SK-N-SH treated with all-trans-retinoic acid at 6 μM for 48 hours (cell line): ENCODE measurements at regions not wholly inside any gene's neighbourhood (a gene's known extent, or its start where the extent isn't known, plus 50 kb on each side); places are given as distances from the start of the nearest gene placed in this dataset.

Source experiments
- ATAC-seq: fragments of 200-7000 bp; cut with Tn5 transposase; 3 replicates; pipeline ENCODE4 v1.9.1; 2020; ENCODE audit warnings: mild to moderate bottlenecking, moderate library complexity
- ARNTL ChIP-seq: fragments of 450-650 bp; formaldehyde crosslinking; IDR thresholded peaks from 2 replicates; pipeline ENCODE4 v1.5.0; 2020; ENCODE audit warnings: low read depth, mild to moderate bottlenecking, moderate library complexity, borderline replicate concordance
- BACH2 ChIP-seq: fragments of 250-450 bp; sonication (Bioruptor Pico); IDR thresholded peaks from 2 replicates; pipeline ENCODE4 v1.9.0; 2021; ENCODE audit warnings: mild to moderate bottlenecking, borderline replicate concordance
- CSDC2 ChIP-seq: fragments of 250-450 bp; sonication (Bioruptor Pico); IDR thresholded peaks from 2 replicates; pipeline ENCODE4 v1.5.0; 2020; ENCODE audit warnings: mild to moderate bottlenecking, moderate library complexity
- ESRRG ChIP-seq: fragments of 250-450 bp; sonication (Bioruptor Pico); IDR thresholded peaks from 2 replicates; pipeline ENCODE4 v1.6.1; 2021; ENCODE audit warnings: mild to moderate bottlenecking
- GLIS3 ChIP-seq: fragments of 250-450 bp; sonication (Bioruptor Pico); IDR thresholded peaks from 2 replicates; pipeline ENCODE4 v1.5.0; 2020; ENCODE audit warnings: mild to moderate bottlenecking, moderate library complexity
- OSR1 ChIP-seq: fragments of 250-450 bp; sonication (Bioruptor Pico); IDR thresholded peaks from 2 replicates; pipeline ENCODE4 v1.8.0; 2022; ENCODE audit warnings: moderate library complexity, mild to moderate bottlenecking, inconsistent platforms
- PPARA ChIP-seq: fragments of 250-450 bp; sonication (Bioruptor Pico); IDR thresholded peaks from 2 replicates; pipeline ENCODE4 v1.5.0; 2020; ENCODE audit warnings: mild to moderate bottlenecking, borderline replicate concordance
- RARB ChIP-seq: fragments of 250-450 bp; sonication (Bioruptor Pico); IDR thresholded peaks from 2 replicates; pipeline ENCODE4 v1.8.0; 2021; ENCODE audit warnings: mild to moderate bottlenecking, moderate library complexity
- TCF4 ChIP-seq: fragments of 250-450 bp; sonication (Bioruptor Pico); IDR thresholded peaks from 2 replicates; pipeline ENCODE4 v1.8.0; 2021; ENCODE audit warnings: mild to moderate bottlenecking, moderate library complexity, borderline replicate concordance
- TOX ChIP-seq: fragments of 250-450 bp; sonication (Bioruptor Pico); IDR thresholded peaks from 2 replicates; pipeline ENCODE4 v1.8.0; 2021; ENCODE audit warnings: mild to moderate bottlenecking, moderate library complexity, borderline replicate concordance
- ZC3H10 ChIP-seq: fragments of 250-450 bp; sonication (Bioruptor Pico); IDR thresholded peaks from 2 replicates; pipeline ENCODE4 v1.5.1; 2021; ENCODE audit warnings: mild to moderate bottlenecking, moderate library complexity
- ZFP3 ChIP-seq: fragments of 250-450 bp; sonication (Bioruptor Pico); IDR thresholded peaks from 2 replicates; pipeline ENCODE4 v1.5.0; 2020; ENCODE audit warnings: mild to moderate bottlenecking, moderate library complexity
- ZFP30 ChIP-seq: fragments of 450-650 bp; formaldehyde crosslinking; IDR thresholded peaks from 2 replicates; pipeline ENCODE4 v1.5.0; 2022; ENCODE audit warnings: mild to moderate bottlenecking, moderate library complexity
- ZNF565 ChIP-seq: fragments of 450-650 bp; formaldehyde crosslinking; conservative IDR thresholded peaks from 2 replicates; pipeline ENCODE4 v1.5.0; 2020; ENCODE audit warnings: low read depth, mild to moderate bottlenecking, moderate library complexity
- ZNF70 ChIP-seq: fragments of 450-650 bp; formaldehyde crosslinking; IDR thresholded peaks from 2 replicates; pipeline ENCODE4 v1.5.0; 2020; ENCODE audit warnings: mild to moderate bottlenecking, moderate library complexity
- ZNF8 ChIP-seq: fragments of 450-650 bp; formaldehyde crosslinking; IDR thresholded peaks from 2 replicates; pipeline ENCODE4 v1.5.0; 2020; ENCODE audit warnings: mild to moderate bottlenecking, moderate library complexity
- TF ChIP-seq, protein P1 (sequence below): fragments of 250-450 bp; sonication (Bioruptor Pico); IDR thresholded peaks from 2 replicates; pipeline ENCODE4 v1.8.0; 2021; ENCODE audit warnings: low read depth, mild to moderate bottlenecking, moderate library complexity, borderline replicate concordance
- TF ChIP-seq, protein P2 (sequence below): fragments of 250-450 bp; sonication (Bioruptor Pico); IDR thresholded peaks from 2 replicates; pipeline ENCODE4 v1.5.1; 2021; ENCODE audit warnings: mild to moderate bottlenecking, moderate library complexity
- TF ChIP-seq, protein P3 (sequence below): fragments of 250-450 bp; sonication (Bioruptor Pico); IDR thresholded peaks from 2 replicates; pipeline ENCODE4 v1.5.0; 2020; ENCODE audit warnings: mild to moderate bottlenecking, moderate library complexity
- TF ChIP-seq, protein P4 (sequence below): fragments of 250-450 bp; sonication (Bioruptor Pico); IDR thresholded peaks from 2 replicates; pipeline ENCODE4 v1.8.0; 2020; ENCODE audit warnings: mild to moderate bottlenecking, moderate library complexity, borderline replicate concordance
- TF ChIP-seq, protein P5 (sequence below): fragments of 250-450 bp; sonication (Bioruptor Pico); IDR thresholded peaks from 2 replicates; pipeline ENCODE4 v1.5.1; 2020; ENCODE audit warnings: low read depth, mild to moderate bottlenecking, moderate library complexity

DNA sequence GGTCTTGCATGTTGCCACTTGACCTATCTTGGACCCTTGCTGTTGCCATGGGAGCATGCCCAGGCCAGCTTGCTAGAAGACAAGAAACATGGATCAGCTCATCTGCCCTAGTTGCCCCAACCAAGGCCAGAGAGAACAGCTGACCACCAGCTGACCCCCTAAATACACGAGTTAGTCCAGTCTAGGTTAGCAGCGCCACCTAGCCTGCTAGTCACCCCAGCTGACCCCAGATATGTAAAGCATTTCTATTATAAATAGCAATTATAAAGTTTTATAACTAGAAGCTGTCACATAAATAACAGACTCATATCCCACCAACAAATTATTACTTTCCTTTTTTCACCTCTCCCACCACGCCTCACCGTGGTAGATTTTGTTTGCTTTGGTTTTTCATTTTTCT lies 387.8 kb downstream of the RASEF start:
- TF ChIP-seq, protein P1, sequence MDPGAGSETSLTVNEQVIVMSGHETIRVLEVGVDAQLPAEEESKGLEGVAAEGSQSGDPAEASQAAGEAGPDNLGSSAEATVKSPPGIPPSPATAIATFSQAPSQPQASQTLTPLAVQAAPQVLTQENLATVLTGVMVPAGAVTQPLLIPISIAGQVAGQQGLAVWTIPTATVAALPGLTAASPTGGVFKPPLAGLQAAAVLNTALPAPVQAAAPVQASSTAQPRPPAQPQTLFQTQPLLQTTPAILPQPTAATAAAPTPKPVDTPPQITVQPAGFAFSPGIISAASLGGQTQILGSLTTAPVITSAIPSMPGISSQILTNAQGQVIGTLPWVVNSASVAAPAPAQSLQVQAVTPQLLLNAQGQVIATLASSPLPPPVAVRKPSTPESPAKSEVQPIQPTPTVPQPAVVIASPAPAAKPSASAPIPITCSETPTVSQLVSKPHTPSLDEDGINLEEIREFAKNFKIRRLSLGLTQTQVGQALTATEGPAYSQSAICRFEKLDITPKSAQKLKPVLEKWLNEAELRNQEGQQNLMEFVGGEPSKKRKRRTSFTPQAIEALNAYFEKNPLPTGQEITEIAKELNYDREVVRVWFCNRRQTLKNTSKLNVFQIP (CRISPR knock-in tag): no peak
- TF ChIP-seq ZC3H10 (CRISPR knock-in tag) (no peak), ZNF8 (CRISPR knock-in tag) (no peak), ZNF70 (CRISPR knock-in tag) (no peak), ZNF565 (CRISPR knock-in tag) (no peak), ZFP30 (CRISPR knock-in tag) (no peak), BACH2 (CRISPR knock-in tag) (no peak), ESRRG (CRISPR knock-in tag) (no peak), TOX (no peak), CSDC2 (CRISPR knock-in tag) (no peak), RARB (CRISPR knock-in tag) (no peak), TCF4 (CRISPR knock-in tag) (no peak), GLIS3 (CRISPR knock-in tag) (no peak), ZFP3 (CRISPR knock-in tag) (no peak), OSR1 (no peak)
- TF ChIP-seq, protein P2, sequence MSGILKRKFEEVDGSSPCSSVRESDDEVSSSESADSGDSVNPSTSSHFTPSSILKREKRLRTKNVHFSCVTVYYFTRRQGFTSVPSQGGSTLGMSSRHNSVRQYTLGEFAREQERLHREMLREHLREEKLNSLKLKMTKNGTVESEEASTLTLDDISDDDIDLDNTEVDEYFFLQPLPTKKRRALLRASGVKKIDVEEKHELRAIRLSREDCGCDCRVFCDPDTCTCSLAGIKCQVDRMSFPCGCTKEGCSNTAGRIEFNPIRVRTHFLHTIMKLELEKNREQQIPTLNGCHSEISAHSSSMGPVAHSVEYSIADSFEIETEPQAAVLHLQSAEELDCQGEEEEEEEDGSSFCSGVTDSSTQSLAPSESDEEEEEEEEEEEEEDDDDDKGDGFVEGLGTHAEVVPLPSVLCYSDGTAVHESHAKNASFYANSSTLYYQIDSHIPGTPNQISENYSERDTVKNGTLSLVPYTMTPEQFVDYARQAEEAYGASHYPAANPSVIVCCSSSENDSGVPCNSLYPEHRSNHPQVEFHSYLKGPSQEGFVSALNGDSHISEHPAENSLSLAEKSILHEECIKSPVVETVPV (CRISPR knock-in tag): no peak
- TF ChIP-seq, protein P3, sequence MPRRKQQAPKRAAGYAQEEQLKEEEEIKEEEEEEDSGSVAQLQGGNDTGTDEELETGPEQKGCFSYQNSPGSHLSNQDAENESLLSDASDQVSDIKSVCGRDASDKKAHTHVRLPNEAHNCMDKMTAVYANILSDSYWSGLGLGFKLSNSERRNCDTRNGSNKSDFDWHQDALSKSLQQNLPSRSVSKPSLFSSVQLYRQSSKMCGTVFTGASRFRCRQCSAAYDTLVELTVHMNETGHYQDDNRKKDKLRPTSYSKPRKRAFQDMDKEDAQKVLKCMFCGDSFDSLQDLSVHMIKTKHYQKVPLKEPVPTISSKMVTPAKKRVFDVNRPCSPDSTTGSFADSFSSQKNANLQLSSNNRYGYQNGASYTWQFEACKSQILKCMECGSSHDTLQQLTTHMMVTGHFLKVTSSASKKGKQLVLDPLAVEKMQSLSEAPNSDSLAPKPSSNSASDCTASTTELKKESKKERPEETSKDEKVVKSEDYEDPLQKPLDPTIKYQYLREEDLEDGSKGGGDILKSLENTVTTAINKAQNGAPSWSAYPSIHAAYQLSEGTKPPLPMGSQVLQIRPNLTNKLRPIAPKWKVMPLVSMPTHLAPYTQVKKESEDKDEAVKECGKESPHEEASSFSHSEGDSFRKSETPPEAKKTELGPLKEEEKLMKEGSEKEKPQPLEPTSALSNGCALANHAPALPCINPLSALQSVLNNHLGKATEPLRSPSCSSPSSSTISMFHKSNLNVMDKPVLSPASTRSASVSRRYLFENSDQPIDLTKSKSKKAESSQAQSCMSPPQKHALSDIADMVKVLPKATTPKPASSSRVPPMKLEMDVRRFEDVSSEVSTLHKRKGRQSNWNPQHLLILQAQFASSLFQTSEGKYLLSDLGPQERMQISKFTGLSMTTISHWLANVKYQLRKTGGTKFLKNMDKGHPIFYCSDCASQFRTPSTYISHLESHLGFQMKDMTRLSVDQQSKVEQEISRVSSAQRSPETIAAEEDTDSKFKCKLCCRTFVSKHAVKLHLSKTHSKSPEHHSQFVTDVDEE (CRISPR knock-in tag): no peak
- TF ChIP-seq, protein P4, sequence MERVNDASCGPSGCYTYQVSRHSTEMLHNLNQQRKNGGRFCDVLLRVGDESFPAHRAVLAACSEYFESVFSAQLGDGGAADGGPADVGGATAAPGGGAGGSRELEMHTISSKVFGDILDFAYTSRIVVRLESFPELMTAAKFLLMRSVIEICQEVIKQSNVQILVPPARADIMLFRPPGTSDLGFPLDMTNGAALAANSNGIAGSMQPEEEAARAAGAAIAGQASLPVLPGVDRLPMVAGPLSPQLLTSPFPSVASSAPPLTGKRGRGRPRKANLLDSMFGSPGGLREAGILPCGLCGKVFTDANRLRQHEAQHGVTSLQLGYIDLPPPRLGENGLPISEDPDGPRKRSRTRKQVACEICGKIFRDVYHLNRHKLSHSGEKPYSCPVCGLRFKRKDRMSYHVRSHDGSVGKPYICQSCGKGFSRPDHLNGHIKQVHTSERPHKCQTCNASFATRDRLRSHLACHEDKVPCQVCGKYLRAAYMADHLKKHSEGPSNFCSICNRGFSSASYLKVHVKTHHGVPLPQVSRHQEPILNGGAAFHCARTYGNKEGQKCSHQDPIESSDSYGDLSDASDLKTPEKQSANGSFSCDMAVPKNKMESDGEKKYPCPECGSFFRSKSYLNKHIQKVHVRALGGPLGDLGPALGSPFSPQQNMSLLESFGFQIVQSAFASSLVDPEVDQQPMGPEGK (CRISPR knock-in tag): no peak
- no peak for ATAC-seq

DNA sequence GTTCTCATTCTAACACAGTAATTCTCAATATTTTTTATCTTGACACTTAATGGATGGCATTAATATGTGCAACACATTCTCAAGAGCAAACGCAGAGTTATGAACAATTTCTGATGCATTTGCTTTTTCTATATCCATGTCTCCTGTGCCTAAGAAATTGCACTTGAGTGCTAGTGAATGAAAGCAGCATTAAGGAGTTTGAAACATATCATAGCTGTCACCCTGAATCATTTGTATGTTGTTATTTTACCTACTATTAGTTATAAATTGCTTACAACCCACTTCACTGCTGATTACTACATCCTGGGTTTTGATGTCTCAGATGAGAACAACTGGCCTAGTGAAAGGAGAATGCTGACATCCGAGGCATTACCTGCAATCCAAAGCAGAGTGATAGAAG lies 387.3 kb downstream of the RASEF start:
- ATAC-seq: no peak
- TF ChIP-seq, protein P3 (CRISPR knock-in tag): no peak
- TF ChIP-seq, protein P2 (CRISPR knock-in tag): no peak
- TF ChIP-seq, protein P1 (CRISPR knock-in tag): no peak
- TF ChIP-seq ZFP3 (CRISPR knock-in tag) (no peak), ESRRG (CRISPR knock-in tag) (no peak), ARNTL (CRISPR knock-in tag) (no peak), BACH2 (CRISPR knock-in tag) (no peak), PPARA (CRISPR knock-in tag) (no peak), ZC3H10 (CRISPR knock-in tag) (no peak), RARB (CRISPR knock-in tag) (no peak), ZFP30 (CRISPR knock-in tag) (no peak), ZNF565 (CRISPR knock-in tag) (no peak), ZNF70 (CRISPR knock-in tag) (no peak), CSDC2 (CRISPR knock-in tag) (no peak)
- TF ChIP-seq, protein P4 (CRISPR knock-in tag): no peak
- TF ChIP-seq, protein P5, sequence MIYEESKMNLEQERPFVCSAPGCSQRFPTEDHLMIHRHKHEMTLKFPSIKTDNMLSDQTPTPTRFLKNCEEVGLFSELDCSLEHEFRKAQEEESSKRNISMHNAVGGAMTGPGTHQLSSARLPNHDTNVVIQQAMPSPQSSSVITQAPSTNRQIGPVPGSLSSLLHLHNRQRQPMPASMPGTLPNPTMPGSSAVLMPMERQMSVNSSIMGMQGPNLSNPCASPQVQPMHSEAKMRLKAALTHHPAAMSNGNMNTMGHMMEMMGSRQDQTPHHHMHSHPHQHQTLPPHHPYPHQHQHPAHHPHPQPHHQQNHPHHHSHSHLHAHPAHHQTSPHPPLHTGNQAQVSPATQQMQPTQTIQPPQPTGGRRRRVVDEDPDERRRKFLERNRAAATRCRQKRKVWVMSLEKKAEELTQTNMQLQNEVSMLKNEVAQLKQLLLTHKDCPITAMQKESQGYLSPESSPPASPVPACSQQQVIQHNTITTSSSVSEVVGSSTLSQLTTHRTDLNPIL (CRISPR knock-in tag): no peak
